Femur (tissue), 1 donor: ENCODE measurements at regions not wholly inside any gene's neighbourhood (a gene's known extent, or its start where the extent isn't known, plus 50 kb on each side); places are given as distances from the start of the nearest gene placed in this dataset.
A peak's percentile ranks its signal among the peaks of the same experiment; 100 is the strongest.
"Not testable (repeated sequence)": the region's sequence is repeated elsewhere in the genome, so short reads cannot be mapped to it uniquely, and the experiment has no call there.

Experiments
- DNase-seq: peaks from one replicate; pipeline ENCODE4 v3.0.0-alpha.2; 2017

GRCh38 chr9:66601472-66601871 lies 299.1 kb upstream of the ZNF658 start:
- peak; percentile 10 for DNase-seq

GRCh38 chr9:66631521-66632046 lies 268.9 kb upstream of the ZNF658 start:
- DNase-seq, result not testable (repeated sequence)

GRCh38 chr9:66647675-66648074 lies 252.8 kb upstream of the ZNF658 start:
- DNase-seq, result not testable (repeated sequence)

- DNase-seq, result not testable (repeated sequence)
Measured at GRCh38 chr9:66690242-66690641, 210.3 kb upstream of the ZNF658 start.

GRCh38 chr9:66695561-66696240 lies 204.8 kb upstream of the ZNF658 start:
- DNase-seq, result not testable (repeated sequence)

- not testable (repeated sequence) for DNase-seq
Measured at GRCh38 chr9:66697343-66698065, 203.0 kb upstream of the ZNF658 start.

- not testable (repeated sequence) for DNase-seq
Measured at GRCh38 chr9:66698066-66698455, 202.5 kb upstream of the ZNF658 start.

- DNase-seq, result not testable (repeated sequence)
Measured at GRCh38 chr9:66701411-66702377, 198.8 kb upstream of the ZNF658 start.

GRCh38 chr9:66711553-66711952 lies 189.0 kb upstream of the ZNF658 start:
- DNase-seq, result not testable (repeated sequence)

- not testable (repeated sequence) for DNase-seq
Measured at GRCh38 chr9:66712870-66713269, 187.7 kb upstream of the ZNF658 start.

- DNase-seq, result not testable (repeated sequence)
Measured at GRCh38 chr9:66713552-66713951, 187.0 kb upstream of the ZNF658 start.

- DNase-seq, result not testable (repeated sequence)
Measured at GRCh38 chr9:66720845-66721244, 179.7 kb upstream of the ZNF658 start.

GRCh38 chr9:66727540-66727939 lies 173.0 kb upstream of the ZNF658 start:
- DNase-seq, result not testable (repeated sequence)

- not testable (repeated sequence) for DNase-seq
Measured at GRCh38 chr9:66736686-66737085, 163.8 kb upstream of the ZNF658 start.

GRCh38 chr9:66738418-66738817 lies 162.1 kb upstream of the ZNF658 start:
- not testable (repeated sequence) for DNase-seq

- not testable (repeated sequence) for DNase-seq
Measured at GRCh38 chr9:66740136-66740535, 160.4 kb upstream of the ZNF658 start.

- not testable (repeated sequence) for DNase-seq
Measured at GRCh38 chr9:66745846-66746245, 154.7 kb upstream of the ZNF658 start.

- DNase-seq, result not testable (repeated sequence)
Measured at GRCh38 chr9:66752324-66752923, 148.1 kb upstream of the ZNF658 start.

GRCh38 chr9:66759825-66760492 lies 140.6 kb upstream of the ZNF658 start:
- DNase-seq, result not testable (repeated sequence)

GRCh38 chr9:66764799-66765493 lies 135.6 kb upstream of the ZNF658 start:
- not testable (repeated sequence) for DNase-seq

GRCh38 chr9:66765531-66765930 lies 135.0 kb upstream of the ZNF658 start:
- DNase-seq, result not testable (repeated sequence)
